Epithelial cell of proximal tubule (primary cell): ENCODE measurements at regions not wholly inside any gene's neighbourhood (a gene's known extent, or its start where the extent isn't known, plus 50 kb on each side); places are given as distances from the start of the nearest gene placed in this dataset.

Source experiments
- DNase-seq: peaks from one replicate; pipeline ENCODE4 v3.0.0-alpha.2; 2011; ENCODE audit warnings: low read depth
- H3K4me3 ChIP-seq: 2 replicates; pipeline ENCODE4 v1.5.1; 2011; ENCODE audit warnings: low read depth, mild to moderate bottlenecking, low read length
- CTCF ChIP-seq: conservative IDR thresholded peaks from 2 replicates; pipeline ENCODE4 v1.5.1; 2012; ENCODE audit warnings: low read depth, mild to moderate bottlenecking, low read length

GRCh38 chr5:143573568-143574170 lies 170.2 kb upstream of the NR3C1 start:
- no peak overlapping the region for H3K4me3 ChIP-seq
- no peak for TF ChIP-seq CTCF
- peak; percentile 70 for DNase-seq

DNA sequence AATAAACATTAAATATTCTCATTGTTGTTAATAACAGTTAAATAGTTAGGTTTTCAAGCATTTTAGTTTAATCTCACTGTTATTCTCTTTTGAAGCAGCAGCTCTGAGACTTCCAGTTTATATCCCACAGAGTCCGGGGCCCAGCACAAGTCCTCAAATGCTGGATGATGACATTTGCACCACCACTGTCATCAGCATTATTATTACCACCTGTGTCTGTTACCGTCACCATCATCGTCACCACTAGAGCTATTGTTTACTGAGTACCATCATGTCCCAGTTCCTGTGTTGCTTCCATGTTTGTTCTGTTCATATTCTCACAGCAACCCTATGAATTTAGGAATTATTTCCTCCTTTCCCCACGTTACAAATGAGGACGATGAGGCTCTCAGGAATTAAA lies 169.2 kb upstream of the NR3C1 start:
- no peak for TF ChIP-seq CTCF
- H3K4me3 ChIP-seq = no peak overlapping the region
- no peak for DNase-seq

- DNase-seq = no peak
- no peak for TF ChIP-seq CTCF
- no peak overlapping the region for H3K4me3 ChIP-seq
These were observed 168.4 kb upstream of the NR3C1 start for GRCh38 chr5:143571642-143572624.

- TF ChIP-seq CTCF = no peak
- no peak for DNase-seq
- no peak overlapping the region for H3K4me3 ChIP-seq
These were observed 167.5 kb upstream of the NR3C1 start for GRCh38 chr5:143570989-143571388.

- H3K4me3 ChIP-seq = no peak overlapping the region
- no peak for TF ChIP-seq CTCF
- peak; percentile 65 for DNase-seq
These were observed 166.5 kb upstream of the NR3C1 start for GRCh38 chr5:143569722-143570567.

DNA sequence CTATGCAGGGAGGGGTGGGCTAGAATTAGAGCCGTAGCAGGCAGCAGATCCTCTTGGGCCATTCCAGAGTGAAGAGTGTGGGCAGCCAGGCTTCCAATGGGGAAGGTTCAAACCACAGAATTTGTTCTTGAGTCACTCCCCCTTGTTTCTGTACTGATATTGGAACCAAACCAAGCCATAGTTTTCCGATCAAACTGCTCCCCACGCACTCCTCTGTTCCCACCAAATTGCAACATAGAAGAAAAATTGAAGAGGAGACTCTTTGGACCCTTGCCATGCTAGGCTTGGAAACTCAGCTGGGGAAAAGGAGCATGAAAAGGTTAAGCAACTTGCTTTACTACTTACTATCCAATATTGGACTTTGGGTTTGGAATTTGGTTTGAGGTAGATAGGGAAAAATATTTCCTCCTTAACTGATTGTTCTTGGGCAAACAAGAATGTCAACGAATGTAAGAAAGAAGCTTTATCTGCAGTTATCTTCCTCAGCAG lies 165.8 kb upstream of the NR3C1 start:
- H3K4me3 ChIP-seq = no peak overlapping the region
- DNase-seq = peak; percentile 36
- TF ChIP-seq CTCF = no peak
